Ishikawa (cell line): ENCODE measurements at regions not wholly inside any gene's neighbourhood (a gene's known extent, or its start where the extent isn't known, plus 50 kb on each side); places are given as distances from the start of the nearest gene placed in this dataset.

ENCODE experiments used
- CEBPB ChIP-seq: IDR thresholded peaks from 2 replicates; pipeline ENCODE4 v1.6.1; 2012
- CREB1 ChIP-seq: IDR thresholded peaks from 2 replicates; pipeline ENCODE4 v1.6.1; 2012; ENCODE audit warnings: low read depth
- EGR1 ChIP-seq: IDR thresholded peaks from 2 replicates; pipeline ENCODE4 v1.6.1; 2012
- EP300 ChIP-seq: IDR thresholded peaks from 2 replicates; pipeline ENCODE4 v1.6.1; 2012; ENCODE audit warnings: borderline replicate concordance
- FOXM1 ChIP-seq: IDR thresholded peaks from 2 replicates; pipeline ENCODE4 v1.6.1; 2012; ENCODE audit warnings: low read depth, borderline replicate concordance
- NFIC ChIP-seq: IDR thresholded peaks from 2 replicates; pipeline ENCODE4 v1.6.1; 2012
- RAD21 ChIP-seq: IDR thresholded peaks from 2 replicates; pipeline ENCODE4 v1.6.1; 2012; ENCODE audit warnings: low read depth
- TAF1 ChIP-seq: IDR thresholded peaks from 2 replicates; pipeline ENCODE4 v1.6.1; 2012; ENCODE audit warnings: low read depth, mild to moderate bottlenecking
- TCF12 ChIP-seq: IDR thresholded peaks from 2 replicates; pipeline ENCODE4 v1.6.1; 2012; ENCODE audit warnings: low read depth
- TEAD4 ChIP-seq: IDR thresholded peaks from 2 replicates; pipeline ENCODE4 v1.6.1; 2012
- YY1 ChIP-seq: IDR thresholded peaks from 2 replicates; pipeline ENCODE4 v1.6.1; 2012; ENCODE audit warnings: low read depth
- ZBTB7A ChIP-seq: IDR thresholded peaks from 2 replicates; pipeline ENCODE4 v1.6.1; 2012; ENCODE audit warnings: low read depth
- TF ChIP-seq, protein P1 (sequence below): IDR thresholded peaks from 2 replicates; pipeline ENCODE4 v1.6.1; 2012
- TF ChIP-seq, protein P2 (sequence below): IDR thresholded peaks from 2 replicates; pipeline ENCODE4 v1.6.1; 2012; ENCODE audit warnings: low read depth, mild to moderate bottlenecking
- TF ChIP-seq, protein P3 (sequence below): IDR thresholded peaks from 2 replicates; pipeline ENCODE4 v1.6.1; 2012

DNA sequence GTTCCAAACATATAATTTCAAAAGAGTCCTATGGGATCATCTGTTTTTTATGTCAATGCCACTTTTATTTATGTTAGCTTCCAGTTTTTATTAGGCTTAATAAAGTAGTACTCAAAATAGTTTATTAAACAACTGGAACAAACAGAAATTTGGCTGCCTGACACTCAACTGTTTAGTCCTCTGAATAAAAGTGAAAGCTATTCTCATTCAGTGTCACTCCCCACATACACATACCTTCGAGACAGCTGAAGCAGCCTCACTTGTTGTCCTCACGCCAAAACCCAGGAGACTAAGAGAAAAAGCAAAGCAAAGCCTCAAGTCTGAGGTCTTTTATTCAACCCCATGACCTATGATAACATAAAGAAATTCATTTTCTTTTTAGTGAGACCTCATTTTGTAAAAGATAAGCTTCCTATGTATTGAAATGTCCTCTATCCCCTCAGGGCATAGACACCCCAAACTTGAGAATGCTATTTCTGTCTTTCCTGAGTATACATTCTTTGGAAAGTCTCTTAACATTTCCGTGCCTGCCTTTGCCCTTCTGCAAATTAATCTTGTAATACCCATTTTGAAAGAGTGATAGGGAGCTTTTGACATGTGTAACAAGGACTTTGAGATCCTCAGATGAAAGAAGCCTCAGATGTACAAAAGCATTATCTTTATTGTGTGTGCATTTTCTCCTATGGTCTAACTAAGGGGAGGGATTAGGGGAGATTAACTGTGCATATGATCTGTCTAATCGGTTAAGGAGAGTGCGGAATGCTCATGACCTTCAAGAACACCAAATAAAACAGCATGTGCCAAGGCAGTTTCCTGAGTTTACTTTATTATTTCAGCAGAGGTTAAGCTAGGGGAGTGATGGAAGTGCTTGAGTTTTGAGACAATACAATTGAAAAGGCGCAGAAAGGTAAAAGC, 1523.7 kb upstream of the PIK3C3 start:
- TF ChIP-seq, protein P1, sequence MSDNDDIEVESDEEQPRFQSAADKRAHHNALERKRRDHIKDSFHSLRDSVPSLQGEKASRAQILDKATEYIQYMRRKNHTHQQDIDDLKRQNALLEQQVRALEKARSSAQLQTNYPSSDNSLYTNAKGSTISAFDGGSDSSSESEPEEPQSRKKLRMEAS, result no peak
- TF ChIP-seq ZBTB7A (no peak), NFIC (no peak), EP300 (no peak), CREB1 (no peak), YY1 (no peak), FOXM1 (no peak), EGR1 (no peak), RAD21 (no peak), TCF12 (no peak), TAF1 (no peak), CEBPB (no peak), TEAD4 (no peak)
- TF ChIP-seq, protein P2, sequence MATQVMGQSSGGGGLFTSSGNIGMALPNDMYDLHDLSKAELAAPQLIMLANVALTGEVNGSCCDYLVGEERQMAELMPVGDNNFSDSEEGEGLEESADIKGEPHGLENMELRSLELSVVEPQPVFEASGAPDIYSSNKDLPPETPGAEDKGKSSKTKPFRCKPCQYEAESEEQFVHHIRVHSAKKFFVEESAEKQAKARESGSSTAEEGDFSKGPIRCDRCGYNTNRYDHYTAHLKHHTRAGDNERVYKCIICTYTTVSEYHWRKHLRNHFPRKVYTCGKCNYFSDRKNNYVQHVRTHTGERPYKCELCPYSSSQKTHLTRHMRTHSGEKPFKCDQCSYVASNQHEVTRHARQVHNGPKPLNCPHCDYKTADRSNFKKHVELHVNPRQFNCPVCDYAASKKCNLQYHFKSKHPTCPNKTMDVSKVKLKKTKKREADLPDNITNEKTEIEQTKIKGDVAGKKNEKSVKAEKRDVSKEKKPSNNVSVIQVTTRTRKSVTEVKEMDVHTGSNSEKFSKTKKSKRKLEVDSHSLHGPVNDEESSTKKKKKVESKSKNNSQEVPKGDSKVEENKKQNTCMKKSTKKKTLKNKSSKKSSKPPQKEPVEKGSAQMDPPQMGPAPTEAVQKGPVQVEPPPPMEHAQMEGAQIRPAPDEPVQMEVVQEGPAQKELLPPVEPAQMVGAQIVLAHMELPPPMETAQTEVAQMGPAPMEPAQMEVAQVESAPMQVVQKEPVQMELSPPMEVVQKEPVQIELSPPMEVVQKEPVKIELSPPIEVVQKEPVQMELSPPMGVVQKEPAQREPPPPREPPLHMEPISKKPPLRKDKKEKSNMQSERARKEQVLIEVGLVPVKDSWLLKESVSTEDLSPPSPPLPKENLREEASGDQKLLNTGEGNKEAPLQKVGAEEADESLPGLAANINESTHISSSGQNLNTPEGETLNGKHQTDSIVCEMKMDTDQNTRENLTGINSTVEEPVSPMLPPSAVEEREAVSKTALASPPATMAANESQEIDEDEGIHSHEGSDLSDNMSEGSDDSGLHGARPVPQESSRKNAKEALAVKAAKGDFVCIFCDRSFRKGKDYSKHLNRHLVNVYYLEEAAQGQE, result no peak
- TF ChIP-seq, protein P3, sequence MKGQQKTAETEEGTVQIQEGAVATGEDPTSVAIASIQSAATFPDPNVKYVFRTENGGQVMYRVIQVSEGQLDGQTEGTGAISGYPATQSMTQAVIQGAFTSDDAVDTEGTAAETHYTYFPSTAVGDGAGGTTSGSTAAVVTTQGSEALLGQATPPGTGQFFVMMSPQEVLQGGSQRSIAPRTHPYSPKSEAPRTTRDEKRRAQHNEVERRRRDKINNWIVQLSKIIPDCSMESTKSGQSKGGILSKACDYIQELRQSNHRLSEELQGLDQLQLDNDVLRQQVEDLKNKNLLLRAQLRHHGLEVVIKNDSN, result no peak

DNA sequence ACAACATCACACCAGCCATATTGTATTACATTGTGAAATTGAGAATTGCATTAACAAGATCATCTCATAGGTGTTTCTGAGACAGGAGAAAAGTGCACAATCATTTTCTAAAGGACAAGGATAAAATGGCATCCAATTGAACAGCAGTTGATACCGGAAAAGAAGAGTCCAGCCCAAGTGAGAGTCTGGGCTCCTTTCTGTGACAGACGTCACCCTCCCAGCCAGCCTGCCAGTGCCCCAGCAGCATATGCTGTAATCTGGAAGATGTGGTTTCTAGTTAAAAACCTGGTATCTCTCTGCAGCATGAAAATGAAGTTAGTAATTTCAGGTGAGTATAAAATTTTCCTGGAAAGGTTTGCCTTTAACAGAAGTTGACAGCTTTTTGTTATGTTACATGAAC, 1531.7 kb upstream of the PIK3C3 start:
- TF ChIP-seq EGR1 (no peak), TAF1 (no peak), NFIC (no peak), YY1 (no peak), EP300 (no peak), ZBTB7A (no peak), TCF12 (no peak), CREB1 (no peak), RAD21 (no peak), FOXM1 (no peak), CEBPB (no peak), TEAD4 (no peak)
- TF ChIP-seq, protein P1, result no peak
- TF ChIP-seq, protein P3, result no peak
- TF ChIP-seq, protein P2, result no peak

DNA sequence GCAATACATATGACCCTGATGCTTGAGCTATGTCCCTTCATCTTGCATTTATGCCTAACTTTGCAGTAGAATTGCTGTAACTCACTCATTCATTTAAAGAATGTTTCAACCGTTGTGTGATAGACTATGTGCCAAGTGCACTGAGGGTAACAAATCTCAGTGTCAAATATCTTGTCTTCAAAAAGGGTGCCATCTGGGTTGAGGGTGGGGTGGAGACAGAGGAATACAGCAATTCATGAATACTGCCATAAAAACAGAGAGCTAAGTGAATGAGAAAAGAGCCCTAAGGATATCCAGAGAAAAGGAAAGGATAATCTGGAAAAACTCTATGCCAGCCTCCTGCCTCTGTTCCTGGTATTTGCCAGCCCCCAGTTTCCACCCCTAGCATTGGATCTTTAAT, 1534.4 kb upstream of the PIK3C3 start:
- TF ChIP-seq TEAD4, result no peak
- TF ChIP-seq, protein P1, result no peak
- no peak for TF ChIP-seq FOXM1
- TF ChIP-seq ZBTB7A, result no peak
- no peak for TF ChIP-seq NFIC
- no peak for TF ChIP-seq RAD21
- TF ChIP-seq YY1, result no peak
- TF ChIP-seq EGR1, result no peak
- no peak for TF ChIP-seq EP300
- TF ChIP-seq, protein P2, result no peak
- no peak for TF ChIP-seq CREB1
- no peak for TF ChIP-seq TAF1

DNA sequence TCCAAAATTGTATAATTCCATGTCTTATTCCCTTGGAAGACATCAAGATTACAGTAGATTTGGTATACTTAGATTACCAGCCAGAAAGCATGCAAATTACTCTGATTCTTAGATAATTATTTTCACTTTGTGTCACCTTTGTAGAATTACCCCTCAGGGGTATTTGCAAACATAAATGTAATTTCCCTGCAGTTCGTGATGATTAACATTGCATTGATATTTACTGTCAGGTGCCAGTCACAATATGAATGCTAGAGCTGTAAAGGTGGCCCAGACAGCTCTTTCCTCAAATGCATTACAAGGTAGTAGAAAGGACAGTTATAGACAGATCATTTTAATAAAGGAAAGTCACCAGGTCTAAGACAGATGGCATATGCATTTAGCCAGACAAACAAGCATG, 1537.5 kb upstream of the PIK3C3 start:
- TF ChIP-seq FOXM1 (no peak), YY1 (no peak), TEAD4 (no peak), NFIC (no peak), TCF12 (no peak), TAF1 (no peak), ZBTB7A (no peak), CREB1 (no peak), RAD21 (no peak), EP300 (no peak), EGR1 (no peak), CEBPB (no peak)
- TF ChIP-seq, protein P3, result no peak
- TF ChIP-seq, protein P2, result no peak
- TF ChIP-seq, protein P1, result no peak
